Fibroblast of lung (primary cell): ENCODE measurements at regions not wholly inside any gene's neighbourhood (a gene's known extent, or its start where the extent isn't known, plus 50 kb on each side); places are given as distances from the start of the nearest gene placed in this dataset.

Experiments
- CTCF ChIP-seq, 2 donors: IDR thresholded peaks in 1 of 2; conservative IDR thresholded peaks in 1 of 2; 1 replicate in 1 of 2; 2 replicates in 1 of 2; pipeline ENCODE4 v1.5.1; 2011 to 2012; ENCODE audit warnings: low read length in 2 of 2, control low read depth in 1 of 2, inconsistent platforms in 1 of 2, low read depth in 1 of 2, mild to moderate bottlenecking in 1 of 2
- EZH2 ChIP-seq: IDR thresholded peaks from 2 replicates; pipeline ENCODE4 v1.5.1; 2012; ENCODE audit warnings: low read length, control low read depth, mild to moderate bottlenecking; ENCODE audit errors: missing control alignments

GRCh38 chr3:73225991-73226390, 164.5 kb downstream of the EBLN2 start:
- TF ChIP-seq CTCF (conservative IDR thresholded peaks at IDR 0.05 in 1 of 2, IDR thresholded peaks at IDR 0.05 in 1 of 2; ENCODE audit: low read depth in 1 of 2, low read length in 2 of 2) (no peak), EZH2 (no peak)
